Hepatocyte (in vitro differentiated cells): ENCODE measurements at regions not wholly inside any gene's neighbourhood (a gene's known extent, or its start where the extent isn't known, plus 50 kb on each side); places are given as distances from the start of the nearest gene placed in this dataset.

ENCODE experiments used
- EZH2 ChIP-seq: fragments of 200-600 bp; sonication (generic); IDR thresholded peaks from 2 replicates; pipeline ENCODE4 v1.6.1; 2016; ENCODE audit warnings: antibody characterized with exemption, mild to moderate bottlenecking, borderline replicate concordance
- EZH2phosphoT487 ChIP-seq: fragments of 200-600 bp; sonication (generic); IDR thresholded peaks from one replicate; pipeline ENCODE4 v1.6.1; 2018; ENCODE audit warnings: antibody characterized with exemption, mild to moderate bottlenecking, low read depth, moderate library complexity; ENCODE audit not compliant: unreplicated experiment, severe bottlenecking
- TF ChIP-seq, protein P1 (sequence below): fragments of 200-600 bp; sonication (generic); IDR thresholded peaks from 2 replicates; pipeline ENCODE4 v1.5.1; 2016; ENCODE audit warnings: antibody characterized with exemption, mild to moderate bottlenecking; ENCODE audit not compliant: poor library complexity

DNA sequence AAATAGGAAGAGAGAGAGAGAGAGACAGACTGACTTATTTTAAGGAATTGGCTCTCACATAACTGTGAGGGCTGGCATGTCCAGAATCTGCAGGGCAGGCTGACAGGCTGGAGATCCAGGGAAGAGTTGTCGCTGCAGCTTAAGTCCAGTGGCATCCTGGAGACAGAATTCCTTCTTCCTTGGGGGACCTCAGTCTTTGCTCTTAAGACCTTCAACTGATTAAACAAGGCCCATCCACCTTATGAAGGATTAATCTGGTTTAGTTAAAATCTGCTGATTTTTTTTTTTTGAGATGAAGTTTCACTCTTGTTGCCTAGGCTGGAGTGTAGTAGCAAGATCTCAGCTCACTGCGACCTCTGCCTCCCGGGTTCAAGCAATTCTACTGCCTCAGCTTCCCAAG, 128.0 kb upstream of the ALDH1A3 start:
- TF ChIP-seq, protein P1, sequence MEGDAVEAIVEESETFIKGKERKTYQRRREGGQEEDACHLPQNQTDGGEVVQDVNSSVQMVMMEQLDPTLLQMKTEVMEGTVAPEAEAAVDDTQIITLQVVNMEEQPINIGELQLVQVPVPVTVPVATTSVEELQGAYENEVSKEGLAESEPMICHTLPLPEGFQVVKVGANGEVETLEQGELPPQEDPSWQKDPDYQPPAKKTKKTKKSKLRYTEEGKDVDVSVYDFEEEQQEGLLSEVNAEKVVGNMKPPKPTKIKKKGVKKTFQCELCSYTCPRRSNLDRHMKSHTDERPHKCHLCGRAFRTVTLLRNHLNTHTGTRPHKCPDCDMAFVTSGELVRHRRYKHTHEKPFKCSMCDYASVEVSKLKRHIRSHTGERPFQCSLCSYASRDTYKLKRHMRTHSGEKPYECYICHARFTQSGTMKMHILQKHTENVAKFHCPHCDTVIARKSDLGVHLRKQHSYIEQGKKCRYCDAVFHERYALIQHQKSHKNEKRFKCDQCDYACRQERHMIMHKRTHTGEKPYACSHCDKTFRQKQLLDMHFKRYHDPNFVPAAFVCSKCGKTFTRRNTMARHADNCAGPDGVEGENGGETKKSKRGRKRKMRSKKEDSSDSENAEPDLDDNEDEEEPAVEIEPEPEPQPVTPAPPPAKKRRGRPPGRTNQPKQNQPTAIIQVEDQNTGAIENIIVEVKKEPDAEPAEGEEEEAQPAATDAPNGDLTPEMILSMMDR = no peak
- TF ChIP-seq EZH2 (no peak), EZH2phosphoT487 (no peak)
